RPMI7951 (cell line): ENCODE measurements at regions not wholly inside any gene's neighbourhood (a gene's known extent, or its start where the extent isn't known, plus 50 kb on each side); places are given as distances from the start of the nearest gene placed in this dataset.
A peak's percentile ranks its signal among the peaks of the same experiment; 100 is the strongest.
"Not testable (repeated sequence)": the region's sequence is repeated elsewhere in the genome, so short reads cannot be mapped to it uniquely, and the experiment has no call there.

Experiments used
- DNase-seq: peaks from one replicate; pipeline ENCODE4 v3.0.0-alpha.2; 2012; ENCODE audit warnings: low read depth

DNA sequence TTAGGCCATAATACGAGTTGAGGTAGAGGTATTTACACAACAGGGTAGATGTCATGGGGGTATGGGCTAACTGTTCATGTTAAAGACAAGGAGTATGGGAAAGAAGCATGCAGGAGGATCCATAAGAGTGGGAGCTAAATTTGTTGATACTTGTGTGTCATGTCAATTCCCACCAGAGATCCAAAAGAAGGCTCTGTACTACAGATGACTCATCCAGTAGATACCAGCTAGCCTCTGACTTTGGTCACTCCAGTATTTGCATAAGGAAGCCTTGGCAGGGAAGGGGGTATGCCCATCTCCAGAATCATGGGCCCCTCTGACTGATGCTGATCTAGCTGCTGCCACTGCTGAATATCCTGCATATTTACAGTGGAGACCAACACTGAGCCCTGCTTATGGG, 743.7 kb upstream of the GRAMD2B start:
- peak; percentile 21 for DNase-seq

GRCh38 chr5:125683669-125684068, 739.5 kb upstream of the GRAMD2B start:
- no peak for DNase-seq

- no peak for DNase-seq
These were observed 737.4 kb upstream of the GRAMD2B start for GRCh38 chr5:125685771-125686170.

DNA sequence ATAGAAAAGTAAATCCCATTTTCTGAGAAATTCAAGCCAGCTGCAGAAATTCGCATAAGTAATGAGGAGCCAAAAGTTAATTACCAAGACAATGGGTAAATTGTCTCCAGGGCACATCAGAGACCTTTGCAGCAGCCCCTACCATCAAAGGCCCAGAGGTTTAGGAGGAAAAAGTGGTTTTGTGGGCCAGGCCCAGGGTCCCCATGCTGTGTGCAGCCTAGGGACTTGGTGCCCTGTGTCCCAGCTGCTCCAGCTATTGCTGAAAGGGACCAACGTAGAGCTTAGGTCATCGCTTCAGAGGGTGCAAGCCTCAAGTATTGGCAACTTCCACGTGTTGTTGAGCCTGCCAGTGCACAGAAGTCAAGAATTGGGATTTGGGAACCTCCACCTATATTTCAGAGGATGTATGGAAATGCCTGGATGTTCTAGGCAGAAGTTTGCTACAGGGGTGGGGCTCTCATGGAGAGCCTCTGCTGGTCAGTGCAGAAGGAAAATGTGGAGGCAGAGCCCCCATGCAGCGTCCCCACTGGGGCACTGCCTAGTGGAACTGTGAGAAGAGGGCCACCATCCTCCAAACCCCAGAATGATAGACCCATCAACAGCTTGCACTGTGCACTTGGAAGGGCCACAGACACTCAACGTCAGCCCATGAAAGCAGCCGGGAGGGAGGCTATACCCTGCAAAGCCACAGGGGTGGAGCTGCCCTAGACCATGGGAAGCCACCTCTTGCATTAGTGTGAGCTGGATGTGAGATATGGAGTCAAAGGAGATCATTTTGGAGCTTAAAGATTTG, 731.3 kb upstream of the GRAMD2B start:
- not testable (repeated sequence) for DNase-seq

DNA sequence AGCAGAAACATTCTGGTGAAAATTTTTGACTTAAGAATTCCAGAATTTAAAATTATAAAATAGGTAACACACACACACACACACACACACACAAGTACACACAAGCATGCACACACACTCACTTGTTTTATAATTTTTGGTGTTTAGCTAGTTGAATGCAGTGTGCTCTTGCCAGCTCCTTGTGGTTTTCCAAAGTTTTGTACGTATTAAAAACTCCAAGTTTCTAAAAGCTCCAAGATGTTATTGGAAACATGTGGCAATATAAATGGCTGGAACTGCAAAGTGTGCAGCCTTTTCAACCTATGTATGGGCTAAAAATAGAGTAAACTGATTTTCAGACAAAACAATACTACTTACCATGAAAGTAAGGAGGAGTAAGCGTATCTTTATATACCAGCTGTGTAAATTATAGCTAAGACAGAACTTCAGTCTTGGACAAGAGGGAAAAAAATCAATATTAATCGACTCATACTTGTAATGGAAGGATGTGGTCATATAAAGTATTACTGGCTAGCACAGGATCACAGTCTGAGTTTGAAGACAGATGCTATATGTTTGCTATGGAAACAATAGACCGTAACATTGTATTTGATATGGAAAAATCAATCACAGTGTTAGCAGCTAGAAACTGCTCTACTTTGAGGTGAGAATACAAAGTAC, 727.1 kb upstream of the GRAMD2B start:
- peak; percentile 76 for DNase-seq

- peak; percentile 98 for DNase-seq
These were observed 726.4 kb upstream of the GRAMD2B start for GRCh38 chr5:125696762-125697161.

GRCh38 chr5:125698420-125698819, 724.8 kb upstream of the GRAMD2B start:
- no peak for DNase-seq

GRCh38 chr5:125699860-125700259, 723.3 kb upstream of the GRAMD2B start:
- peak; percentile 6 for DNase-seq

DNA sequence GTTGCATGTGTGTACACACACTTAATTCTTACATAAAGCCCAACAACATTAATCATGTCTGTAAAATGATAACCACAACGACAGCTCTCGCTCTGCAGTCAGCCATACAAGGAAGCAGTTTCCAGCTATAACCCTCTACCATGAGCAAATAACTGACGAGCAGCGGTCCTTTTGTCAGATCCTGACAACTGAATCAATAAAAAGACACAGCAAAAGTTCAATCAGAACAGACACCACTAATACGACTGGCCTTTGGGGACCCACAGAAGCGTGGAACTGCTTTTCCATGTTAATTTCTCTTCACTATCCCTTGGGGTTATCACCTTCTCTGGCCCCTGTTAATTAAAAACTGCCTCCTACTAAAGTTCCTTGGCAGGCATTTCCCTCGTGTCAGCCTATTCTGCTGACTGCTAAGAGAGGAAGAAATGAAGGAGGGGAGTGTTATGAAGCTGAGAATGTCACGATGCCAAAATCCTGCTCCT, 722.8 kb upstream of the GRAMD2B start:
- DNase-seq = peak; percentile 66

- peak; percentile 93 for DNase-seq
These were observed 719.6 kb upstream of the GRAMD2B start for GRCh38 chr5:125703616-125704015.

GRCh38 chr5:125704888-125705287, 718.3 kb upstream of the GRAMD2B start:
- DNase-seq = no peak

DNA sequence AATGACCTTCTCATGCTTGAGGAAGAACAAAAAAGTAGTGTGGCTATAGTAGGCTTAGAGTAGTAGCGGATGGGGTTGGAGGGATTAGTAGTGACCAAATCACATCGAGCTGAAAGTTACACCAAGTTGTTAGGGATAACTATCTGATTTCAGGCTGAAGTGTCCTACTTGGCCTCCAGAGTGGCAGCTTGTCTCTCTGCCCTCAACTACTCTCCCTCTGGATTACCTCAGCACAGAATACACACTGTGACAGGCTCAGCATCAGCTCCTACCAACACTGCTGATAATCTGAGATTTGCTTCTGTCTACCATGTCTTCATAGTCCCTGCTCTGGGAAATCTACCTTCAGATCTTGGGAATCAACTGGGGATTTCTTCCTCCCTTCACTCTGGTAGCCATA, 714.6 kb upstream of the GRAMD2B start:
- DNase-seq = no peak

DNA sequence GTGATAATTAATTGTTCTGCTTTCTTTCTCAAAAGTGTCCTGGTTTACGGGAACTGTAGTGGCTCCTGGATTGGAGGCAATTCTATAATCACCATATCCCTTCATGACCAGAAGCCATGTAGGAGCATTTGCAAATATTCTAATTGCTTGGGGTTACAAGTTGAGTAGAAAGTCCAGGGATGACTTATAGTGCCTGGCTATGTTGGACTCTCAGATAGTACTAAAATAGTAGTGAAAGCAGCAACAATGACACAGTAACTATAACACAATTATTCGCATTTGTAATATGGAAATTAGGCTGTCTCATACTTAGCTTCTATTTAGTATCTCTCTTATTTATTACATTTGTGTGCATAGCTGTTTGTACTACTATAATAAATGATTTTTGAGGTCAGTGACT, 712.5 kb upstream of the GRAMD2B start:
- no peak for DNase-seq

DNA sequence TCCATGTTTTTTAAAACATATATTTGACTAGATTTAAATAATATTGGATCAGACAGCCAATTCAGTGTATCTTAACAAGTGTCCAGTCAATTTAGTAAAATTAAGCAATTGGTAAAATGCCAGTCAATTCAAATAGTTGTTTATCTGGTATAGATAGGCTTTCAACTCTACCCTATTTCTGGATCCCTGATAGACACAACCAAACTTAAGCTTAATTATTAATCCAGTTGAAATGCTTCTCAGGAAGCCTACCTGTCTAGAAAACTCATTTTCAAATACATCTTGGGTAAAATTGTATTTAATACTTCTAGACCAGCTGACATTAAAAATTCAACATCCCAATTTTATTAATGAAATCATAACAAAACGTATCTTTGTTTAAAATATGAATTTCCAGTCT, 710.8 kb upstream of the GRAMD2B start:
- no peak for DNase-seq

DNA sequence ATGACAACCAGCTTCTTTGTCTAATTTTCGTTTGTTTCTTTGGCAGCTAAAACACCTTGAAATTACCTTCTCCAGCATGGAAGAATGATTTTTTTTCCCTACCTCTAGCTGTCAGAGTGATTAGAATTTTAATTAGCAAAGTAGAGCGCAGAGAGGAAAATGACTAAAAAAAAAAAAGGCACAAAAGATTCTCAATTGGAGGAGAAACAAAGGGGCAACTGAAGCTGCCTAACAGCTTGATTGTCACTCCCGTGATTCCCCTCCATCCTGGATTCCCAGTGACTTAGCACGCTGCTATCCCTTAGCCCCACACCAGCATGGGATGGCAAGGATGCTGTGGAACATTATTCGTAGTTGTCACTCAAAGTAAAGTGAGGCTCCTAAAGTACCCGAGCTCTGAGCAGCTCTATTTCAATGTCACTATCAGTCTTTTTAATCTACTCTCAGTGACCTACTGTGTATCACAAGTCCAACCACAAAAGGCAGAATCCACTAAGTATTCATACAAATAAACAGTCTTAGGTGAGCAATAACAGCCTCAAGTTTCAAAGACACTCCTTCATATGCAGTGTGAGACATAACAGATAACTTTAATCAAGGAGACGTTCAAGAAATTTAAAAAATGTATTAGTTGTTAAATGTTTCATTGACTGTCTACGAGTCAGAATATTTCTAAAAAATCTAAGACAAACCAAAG, 710.0 kb upstream of the GRAMD2B start:
- DNase-seq = no peak

- no peak for DNase-seq
These were observed 708.0 kb upstream of the GRAMD2B start for GRCh38 chr5:125715216-125715615.

- DNase-seq = peak; percentile 80
These were observed 706.0 kb upstream of the GRAMD2B start for GRCh38 chr5:125717209-125717608.

- DNase-seq = peak; percentile 56
These were observed 703.4 kb upstream of the GRAMD2B start for GRCh38 chr5:125719681-125720347.

- no peak for DNase-seq
These were observed 702.9 kb upstream of the GRAMD2B start for GRCh38 chr5:125720348-125720685.

DNA sequence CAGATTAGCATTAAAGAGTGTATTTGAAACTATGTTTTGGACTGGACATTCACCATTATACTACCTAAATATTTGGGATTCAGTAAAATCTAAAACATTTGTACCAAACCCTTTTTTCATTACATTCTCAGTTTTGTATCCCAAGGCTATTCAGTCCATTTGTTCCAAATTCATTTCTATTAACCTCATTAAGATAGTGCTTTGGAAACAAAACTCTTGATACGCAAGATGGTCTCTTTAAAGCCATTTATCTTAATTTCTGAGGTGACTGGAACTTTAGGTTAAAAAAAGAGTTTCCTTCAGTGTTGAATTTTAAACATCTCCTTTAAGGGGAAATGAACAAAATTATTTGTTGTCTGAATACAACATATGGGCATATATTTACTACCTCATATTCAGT, 702.5 kb upstream of the GRAMD2B start:
- DNase-seq = no peak

- no peak for DNase-seq
These were observed 700.7 kb upstream of the GRAMD2B start for GRCh38 chr5:125722550-125722949.

DNA sequence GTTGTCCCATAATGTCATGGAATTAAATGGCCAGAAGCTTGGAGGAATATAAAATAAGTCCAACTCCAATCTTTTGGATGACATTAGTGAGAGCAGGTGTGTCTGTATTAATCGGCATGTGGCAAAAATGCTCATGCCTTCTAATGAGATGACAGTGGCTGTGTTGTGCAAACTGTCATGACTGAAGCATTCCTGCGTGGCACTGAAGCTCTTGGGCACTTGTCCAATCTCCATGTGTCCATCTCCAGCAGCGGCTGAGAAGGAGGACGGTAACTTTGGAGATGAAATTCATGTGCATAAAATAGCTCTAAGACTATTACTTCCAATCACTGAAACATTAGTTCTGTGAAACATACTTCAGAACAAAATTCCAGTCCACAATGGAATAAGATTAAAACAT, 697.5 kb upstream of the GRAMD2B start:
- DNase-seq = no peak
